ENCODE measurements at regions not wholly inside any gene's neighbourhood (a gene's known extent, or its start where the extent isn't known, plus 50 kb on each side); places are given as distances from the start of the nearest gene placed in this dataset.
A peak's percentile ranks its signal among the peaks of the same experiment; 100 is the strongest.
"Not testable (repeated sequence)": the region's sequence is repeated elsewhere in the genome, so short reads cannot be mapped to it uniquely, and the experiment has no call there.

GRCh38 chr5:19241690-19242089 lies 746.3 kb downstream of the CDH18 start:
- no peak for TF ChIP-seq JUND (IDR thresholded peaks at IDR 0.05; ENCODE audit: low read depth)
- in situ Hi-C loops (cut with HindIII; ENCODE audit: low pct_unique_long_range_greater_than_20kb, low sequenced_read_pairs) = no loop called here
- DNase-seq (ENCODE audit: low read depth in 1 of 2, low spot score in 1 of 2) = no peak

GRCh38 chr5:19246191-19246590 lies 741.8 kb downstream of the CDH18 start:
- DNase-seq (ENCODE audit: low read depth in 1 of 2, low spot score in 1 of 2); in situ Hi-C loops (cut with HindIII; ENCODE audit: low pct_unique_long_range_greater_than_20kb, low sequenced_read_pairs): not testable (repeated sequence)

DNA sequence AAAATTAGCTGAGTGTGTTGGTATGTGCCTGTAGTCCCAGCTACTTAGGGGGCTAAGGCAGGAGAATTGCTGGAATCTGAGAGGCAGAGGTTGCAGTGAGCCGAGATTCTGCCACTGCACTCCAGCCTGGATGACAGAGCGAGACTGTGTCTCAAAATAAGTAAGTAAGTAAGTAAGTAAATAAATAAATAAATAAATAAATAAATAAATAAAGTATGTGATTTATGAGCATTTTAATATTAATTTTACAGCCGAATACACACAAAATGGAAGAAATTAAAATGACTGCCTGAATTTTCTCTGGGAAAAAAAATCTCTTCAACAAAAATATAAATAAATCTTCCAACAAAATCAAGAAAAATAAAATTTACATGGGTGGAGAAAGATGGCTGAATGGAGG lies 740.7 kb downstream of the CDH18 start:
- in situ Hi-C loops (cut with HindIII; ENCODE audit: low pct_unique_long_range_greater_than_20kb, low sequenced_read_pairs) = no loop called here

GRCh38 chr5:19256036-19256435 lies 732.0 kb downstream of the CDH18 start:
- TF ChIP-seq JUND (IDR thresholded peaks at IDR 0.05; ENCODE audit: low read depth) = no peak
- no peak for DNase-seq (ENCODE audit: low read depth in 1 of 2, low spot score in 1 of 2)
- in situ Hi-C loops (cut with HindIII; ENCODE audit: low pct_unique_long_range_greater_than_20kb, low sequenced_read_pairs) = no loop called here

More for the DNA sequence above, 740.7 kb downstream of the CDH18 start:
- no peak for DNase-seq (ENCODE audit: low read depth in 1 of 2, low spot score in 1 of 2)
- no peak for TF ChIP-seq JUND (IDR thresholded peaks at IDR 0.05; ENCODE audit: low read depth)

GRCh38 chr5:19258686-19259085 lies 729.3 kb downstream of the CDH18 start:
- peak in 1 of 2 experiments; percentile 5 for DNase-seq (ENCODE audit: low read depth in 1 of 2, low spot score in 1 of 2)
- in situ Hi-C loops (cut with HindIII; ENCODE audit: low pct_unique_long_range_greater_than_20kb, low sequenced_read_pairs) = no loop called here
- TF ChIP-seq JUND (IDR thresholded peaks at IDR 0.05; ENCODE audit: low read depth) = no peak

GRCh38 chr5:19261879-19262278 lies 726.1 kb downstream of the CDH18 start:
- in situ Hi-C loops (cut with HindIII; ENCODE audit: low pct_unique_long_range_greater_than_20kb, low sequenced_read_pairs) = no loop called here
- DNase-seq (ENCODE audit: low read depth in 1 of 2, low spot score in 1 of 2) = no peak
- no peak for TF ChIP-seq JUND (IDR thresholded peaks at IDR 0.05; ENCODE audit: low read depth)

DNA sequence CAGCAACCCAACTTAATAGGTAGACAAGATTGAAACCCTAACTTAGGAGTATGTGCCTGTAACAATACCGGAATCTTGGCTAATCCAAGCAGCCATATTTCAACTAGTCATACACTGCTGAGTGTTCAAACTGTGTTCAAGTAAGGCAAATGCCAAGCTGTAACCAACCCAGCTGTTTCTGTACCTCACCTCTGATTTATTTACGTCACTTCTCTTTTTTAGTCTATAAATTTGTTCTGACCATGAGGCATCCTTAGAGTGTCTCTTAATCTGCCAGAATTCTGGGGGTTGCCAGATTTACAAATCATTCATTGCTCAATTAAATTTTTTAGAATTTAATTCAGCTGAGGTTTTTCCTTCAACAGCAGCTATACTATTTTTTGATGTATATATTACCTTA lies 723.2 kb downstream of the CDH18 start:
- no peak for TF ChIP-seq JUND (IDR thresholded peaks at IDR 0.05; ENCODE audit: low read depth)
- in situ Hi-C loops (cut with HindIII; ENCODE audit: low pct_unique_long_range_greater_than_20kb, low sequenced_read_pairs) = no loop called here
- no peak for DNase-seq (ENCODE audit: low read depth in 1 of 2, low spot score in 1 of 2)

- no peak for TF ChIP-seq JUND (IDR thresholded peaks at IDR 0.05; ENCODE audit: low read depth)
- in situ Hi-C loops (cut with HindIII; ENCODE audit: low pct_unique_long_range_greater_than_20kb, low sequenced_read_pairs) = no loop called here
- DNase-seq (ENCODE audit: low read depth in 1 of 2, low spot score in 1 of 2) = no peak
Observed at GRCh38 chr5:19266791-19267190, 721.2 kb downstream of the CDH18 start.

- DNase-seq (ENCODE audit: low read depth in 1 of 2, low spot score in 1 of 2) = no peak
- TF ChIP-seq JUND (IDR thresholded peaks at IDR 0.05; ENCODE audit: low read depth) = no peak
- in situ Hi-C loops (cut with HindIII; ENCODE audit: low pct_unique_long_range_greater_than_20kb, low sequenced_read_pairs) = no loop called here
Observed at GRCh38 chr5:19270153-19270552, 717.8 kb downstream of the CDH18 start.

- DNase-seq (ENCODE audit: low read depth in 1 of 2, low spot score in 1 of 2) = no peak
- in situ Hi-C loops (cut with HindIII; ENCODE audit: low pct_unique_long_range_greater_than_20kb, low sequenced_read_pairs) = no loop called here
- TF ChIP-seq JUND (IDR thresholded peaks at IDR 0.05; ENCODE audit: low read depth) = no peak
Observed at GRCh38 chr5:19274578-19274977, 713.4 kb downstream of the CDH18 start.

DNA sequence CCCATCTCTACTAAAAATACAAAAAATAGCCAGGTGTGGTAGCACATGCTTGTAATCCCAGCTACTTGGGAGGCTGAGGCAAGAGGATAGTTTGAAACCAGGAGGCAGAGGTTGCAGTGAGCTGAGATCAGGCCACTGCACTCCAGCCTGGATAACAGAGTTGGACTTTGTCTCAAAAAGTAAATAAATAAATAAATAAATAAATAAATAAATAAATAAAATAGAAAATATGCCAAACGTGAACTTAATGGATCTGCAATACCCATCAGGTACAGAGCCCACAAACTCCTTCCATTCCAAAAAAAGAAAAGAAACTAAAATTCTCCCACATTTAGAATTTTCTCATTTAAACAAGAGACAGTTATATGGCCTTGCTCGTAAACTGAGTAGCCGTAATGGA lies 702.7 kb downstream of the CDH18 start:
- in situ Hi-C loops (cut with HindIII; ENCODE audit: low pct_unique_long_range_greater_than_20kb, low sequenced_read_pairs) = no loop called here
- no peak for TF ChIP-seq JUND (IDR thresholded peaks at IDR 0.05; ENCODE audit: low read depth)
- DNase-seq (ENCODE audit: low read depth in 1 of 2, low spot score in 1 of 2) = no peak

DNA sequence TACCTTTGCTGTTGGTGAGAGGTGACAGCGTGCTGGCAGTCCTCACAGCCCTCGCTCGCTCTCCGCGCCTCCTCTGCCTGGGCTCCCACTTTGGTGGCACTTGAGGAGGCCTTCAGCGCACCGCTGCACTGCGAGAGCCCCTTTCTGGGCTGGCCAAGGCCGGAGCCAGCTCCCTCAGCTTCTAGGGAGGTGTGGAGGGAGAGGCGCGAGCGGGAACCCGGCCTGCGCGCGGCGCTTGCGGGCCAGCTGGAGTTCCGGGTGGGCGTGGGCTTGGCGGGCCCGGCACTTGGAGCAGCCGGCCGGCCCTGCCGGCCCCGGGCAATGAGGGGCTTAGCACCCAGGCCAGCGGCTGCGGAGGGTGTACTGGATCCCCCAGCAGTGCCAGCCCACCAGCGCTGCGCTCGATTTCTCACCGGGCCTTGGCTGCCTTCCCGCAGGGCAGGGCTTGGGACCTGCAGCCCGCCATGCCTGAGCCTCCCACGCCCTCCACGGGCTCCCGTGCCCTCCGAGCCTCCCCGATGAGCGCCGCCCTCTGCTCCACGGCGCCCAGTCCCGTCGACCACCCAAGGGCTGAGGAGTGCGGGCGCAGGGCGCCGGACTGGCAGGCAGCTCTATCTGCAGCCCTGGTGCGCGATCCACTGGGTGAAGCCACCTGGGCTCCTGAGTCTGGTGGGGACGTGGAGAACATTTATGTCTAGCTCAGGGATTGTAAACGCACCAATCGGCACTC lies 700.3 kb downstream of the CDH18 start:
- DNase-seq (ENCODE audit: low read depth in 1 of 2, low spot score in 1 of 2); in situ Hi-C loops (cut with HindIII; ENCODE audit: low pct_unique_long_range_greater_than_20kb, low sequenced_read_pairs): not testable (repeated sequence)

- in situ Hi-C loops (cut with HindIII; ENCODE audit: low pct_unique_long_range_greater_than_20kb, low sequenced_read_pairs); DNase-seq (ENCODE audit: low read depth in 1 of 2, low spot score in 1 of 2): not testable (repeated sequence)
Observed at GRCh38 chr5:19288311-19288710, 699.7 kb downstream of the CDH18 start.

DNA sequence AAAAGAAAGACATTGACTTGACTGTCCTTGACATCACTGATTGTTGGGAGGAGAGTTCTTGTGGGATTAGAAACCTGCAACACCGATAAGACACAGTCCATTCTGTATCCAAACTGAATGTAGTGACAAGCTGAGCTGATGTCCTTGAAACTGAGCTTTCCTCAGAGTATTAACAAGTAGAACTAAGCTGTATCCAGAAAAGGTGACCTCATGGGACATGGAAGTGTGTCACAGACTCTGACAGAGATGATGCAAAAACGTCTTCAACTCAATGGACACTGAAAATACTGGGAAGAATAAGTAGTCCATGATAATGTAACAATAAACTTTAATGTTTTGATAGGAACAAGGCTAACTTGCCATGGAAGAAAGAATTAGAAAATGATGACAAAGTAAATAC lies 690.1 kb downstream of the CDH18 start:
- TF ChIP-seq JUND (IDR thresholded peaks at IDR 0.05; ENCODE audit: low read depth) = no peak
- in situ Hi-C loops (cut with HindIII; ENCODE audit: low pct_unique_long_range_greater_than_20kb, low sequenced_read_pairs) = no loop called here
- no peak for DNase-seq (ENCODE audit: low read depth in 1 of 2, low spot score in 1 of 2)

All from T47D (cell line).